ENCODE measurements at regions not wholly inside any gene's neighbourhood (a gene's known extent, or its start where the extent isn't known, plus 50 kb on each side); places are given as distances from the start of the nearest gene placed in this dataset.
"Not testable (repeated sequence)": the region's sequence is repeated elsewhere in the genome, so short reads cannot be mapped to it uniquely, and the experiment has no call there.

DNA sequence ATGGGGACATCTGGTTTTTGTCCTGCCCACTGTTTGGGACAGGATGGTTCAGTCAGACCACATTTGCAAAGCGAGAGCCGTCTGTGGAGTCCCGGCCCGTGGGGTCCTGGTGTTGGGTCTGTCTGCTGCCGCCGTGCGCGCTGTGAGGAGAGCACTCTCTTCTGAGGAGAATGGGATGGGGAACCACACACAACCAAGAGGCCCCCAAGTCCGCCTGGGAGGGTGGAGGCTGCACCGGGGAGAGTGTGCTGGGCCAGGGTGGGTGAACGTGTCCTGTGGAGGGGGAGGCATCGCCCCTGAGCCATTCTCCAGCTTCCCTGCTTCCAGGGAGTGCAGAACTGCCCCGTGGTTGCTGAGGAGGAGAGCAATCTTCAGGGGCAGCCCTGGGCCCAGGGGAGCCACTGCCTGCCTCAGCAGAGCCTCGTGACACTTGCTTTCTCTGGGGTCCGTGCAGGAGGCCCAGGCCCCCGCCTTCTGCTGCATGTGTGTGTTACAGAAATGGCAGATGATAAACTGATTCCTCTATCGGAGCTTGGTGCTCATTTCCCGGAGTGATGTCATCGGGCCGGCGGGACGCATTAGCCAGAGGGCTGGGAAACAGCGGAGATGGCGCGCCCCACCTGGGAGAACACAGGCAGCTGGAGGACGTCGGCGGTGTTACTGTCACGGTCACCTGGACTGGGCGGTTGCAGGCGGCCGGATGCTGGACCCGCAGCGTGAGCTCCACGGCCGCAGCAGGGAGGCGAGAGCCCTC, 173.4 kb downstream of the LAT start:
- not testable (repeated sequence) for DNase-seq

DNA sequence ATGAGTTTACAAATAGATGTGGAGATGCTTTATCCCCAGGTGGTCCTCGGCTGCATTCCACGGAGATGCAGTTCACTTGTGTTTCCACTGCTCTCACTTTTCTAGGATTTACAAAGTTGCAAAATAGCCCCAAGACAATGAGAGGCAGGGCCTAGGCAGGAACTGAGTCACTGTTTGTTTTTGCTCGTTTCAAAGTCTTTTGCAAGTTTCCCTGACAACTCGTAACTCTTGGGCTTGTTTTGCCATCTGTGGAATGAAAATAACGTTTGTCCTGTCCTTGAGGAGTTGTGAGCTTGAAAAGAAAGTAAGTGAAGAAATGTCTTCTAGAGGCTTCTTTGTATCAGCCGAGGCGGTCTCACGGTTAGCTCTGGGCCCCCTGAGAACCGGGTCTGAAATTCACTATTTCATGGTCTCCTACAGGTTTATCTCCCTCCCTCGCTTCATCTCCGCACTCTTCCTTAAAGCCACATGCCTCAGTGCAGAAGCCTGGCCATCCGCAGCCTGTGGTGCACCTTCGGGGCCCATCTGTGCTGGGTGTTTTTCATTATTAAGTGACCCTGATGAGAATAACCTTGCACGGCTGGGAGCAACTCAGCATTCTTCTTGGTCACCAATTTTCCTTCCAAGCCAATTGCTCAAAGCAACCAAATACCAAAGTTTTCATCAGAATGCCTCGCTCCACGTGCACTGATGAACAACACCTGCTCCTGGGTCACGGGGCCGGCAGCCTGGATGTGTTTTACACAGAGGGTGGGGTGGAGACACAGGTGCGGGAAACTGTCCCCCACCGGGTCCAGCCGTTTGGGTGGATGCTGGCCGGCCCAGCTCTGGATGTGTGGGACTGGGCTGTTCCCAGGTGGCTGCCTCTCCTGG, 172.4 kb downstream of the LAT start:
- DNase-seq = not testable (repeated sequence)

DNA sequence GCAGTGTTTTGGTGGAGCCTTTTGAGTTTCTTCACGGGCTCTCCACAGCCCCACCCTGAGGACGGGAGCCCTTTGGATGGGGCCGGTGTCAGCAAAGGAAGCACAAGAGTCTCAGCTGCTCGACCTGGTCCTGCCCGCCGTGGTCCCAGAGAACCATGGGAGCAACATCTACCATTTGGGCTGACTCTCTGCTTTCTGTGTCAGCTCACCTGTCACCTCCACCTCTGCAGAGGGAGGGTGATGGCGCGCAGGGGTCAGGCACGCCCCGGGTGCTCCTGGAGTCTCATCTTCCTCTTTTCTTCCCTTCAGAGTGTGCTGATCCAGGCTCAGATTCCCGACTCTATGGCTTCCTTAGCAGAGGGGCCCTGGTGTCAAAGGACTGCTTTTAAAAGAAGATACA, 171.7 kb downstream of the LAT start:
- no peak for DNase-seq

DNA sequence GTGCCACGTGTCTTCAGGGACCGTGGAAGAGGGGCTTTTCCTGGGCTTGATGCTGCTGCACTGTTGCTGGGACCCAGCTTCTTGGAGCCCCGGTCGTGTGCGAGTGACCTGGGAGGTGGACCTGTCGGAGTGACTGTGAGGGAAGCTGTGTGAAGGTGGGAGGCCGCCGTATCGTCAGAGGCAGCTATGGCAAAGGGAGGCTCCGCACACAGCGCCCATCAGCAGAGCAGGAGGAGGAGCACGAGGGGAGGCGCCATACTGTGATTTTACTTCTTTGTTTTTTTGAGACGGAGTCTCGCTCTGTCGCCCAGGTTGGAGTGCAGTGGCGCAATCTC, 171.0 kb downstream of the LAT start:
- not testable (repeated sequence) for DNase-seq

DNA sequence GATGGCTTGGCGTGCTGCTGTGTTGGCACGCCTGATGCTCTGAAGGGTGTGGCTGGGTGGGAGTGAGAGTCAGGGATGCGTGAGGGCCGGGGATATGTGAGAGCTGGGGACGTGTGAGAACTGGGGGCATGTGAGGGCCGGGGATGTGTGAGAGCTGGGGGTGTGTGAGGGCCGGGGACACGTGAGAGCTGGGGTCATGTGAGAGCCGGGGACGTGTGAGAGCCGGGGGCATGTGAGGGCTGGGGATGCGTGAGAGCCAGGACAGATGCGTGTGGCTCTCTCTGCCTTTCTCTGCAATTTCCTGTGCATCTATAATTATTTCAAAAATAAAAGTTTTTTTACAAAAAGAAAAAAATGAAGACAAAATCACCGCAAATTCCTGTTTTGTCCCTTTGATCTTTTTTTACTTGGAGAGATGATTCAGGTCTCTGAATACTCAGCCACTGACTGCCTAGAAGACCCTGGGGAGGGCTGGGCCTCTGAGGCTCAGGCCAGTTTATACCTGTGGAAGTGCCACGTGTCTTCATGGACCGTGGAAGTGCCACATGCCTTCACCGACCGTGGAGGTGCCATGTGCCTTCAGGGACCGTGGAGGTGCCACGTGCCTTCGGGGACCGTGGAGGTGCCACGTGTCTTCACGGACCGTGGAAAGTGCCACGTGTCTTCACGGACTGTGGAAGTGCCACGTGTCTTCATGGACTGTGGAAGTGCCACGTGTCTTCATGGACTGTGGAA, 170.4 kb downstream of the LAT start:
- not testable (repeated sequence) for DNase-seq

DNA sequence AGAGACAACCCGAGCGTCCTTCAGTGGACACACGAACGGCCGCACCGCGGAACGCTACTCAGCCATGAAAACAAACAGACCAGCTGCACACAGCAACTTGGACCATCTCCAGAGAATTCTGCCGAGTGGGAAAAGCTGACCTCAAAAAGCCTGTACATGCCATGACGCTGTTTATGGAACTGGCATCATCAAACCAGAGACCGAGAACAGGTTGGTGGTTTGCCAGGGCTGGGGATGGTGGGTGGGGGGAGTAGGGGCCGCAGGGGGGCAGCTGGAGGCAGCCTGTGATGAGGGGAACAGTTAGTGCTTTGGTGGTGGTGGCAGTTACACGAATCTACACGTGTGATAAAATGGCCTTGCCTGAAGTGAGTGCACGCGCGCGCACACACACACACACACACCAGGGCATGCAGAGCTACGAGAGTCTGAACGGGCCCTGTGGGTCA, 169.8 kb downstream of the LAT start:
- DNase-seq = no peak

DNA sequence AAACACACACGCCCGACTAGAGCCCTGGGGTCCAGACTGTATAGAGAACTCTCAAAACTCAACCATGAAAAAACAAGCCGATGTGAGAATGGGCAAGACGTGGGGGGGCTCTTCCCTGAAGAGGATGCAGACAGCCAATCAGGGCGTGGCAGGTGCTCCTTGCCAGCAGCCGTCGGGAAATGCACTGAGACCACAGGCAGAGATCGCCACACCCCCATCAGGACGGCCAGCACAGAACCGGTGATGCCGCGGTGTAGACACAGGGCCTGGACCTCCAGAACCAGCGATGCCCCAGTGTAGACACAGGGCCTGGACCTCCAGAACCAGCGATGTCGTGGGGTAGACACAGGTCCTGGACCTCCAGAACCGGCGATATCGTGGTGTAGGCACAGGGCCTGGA, 169.2 kb downstream of the LAT start:
- no peak for DNase-seq

DNA sequence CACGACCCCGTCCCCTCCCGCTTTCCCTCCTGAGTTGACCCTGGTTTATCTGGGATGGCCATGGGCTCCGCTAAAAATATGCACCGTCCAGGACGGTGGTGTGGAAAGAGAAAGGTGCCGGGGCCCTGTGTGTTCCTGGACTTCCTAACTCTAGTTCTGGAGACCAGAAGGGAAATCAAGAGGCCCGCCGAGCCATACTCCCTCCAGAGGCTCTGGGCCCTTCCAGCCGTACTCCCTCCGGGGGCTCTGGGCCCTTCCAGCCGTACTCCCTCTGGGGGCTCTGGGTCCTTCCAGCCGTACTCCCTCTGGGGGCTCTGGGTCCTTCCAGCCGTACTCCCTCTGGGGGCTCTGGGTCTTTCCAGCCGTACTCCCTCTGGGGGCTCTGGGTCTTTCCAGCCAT, 168.5 kb downstream of the LAT start:
- not testable (repeated sequence) for DNase-seq

DNA sequence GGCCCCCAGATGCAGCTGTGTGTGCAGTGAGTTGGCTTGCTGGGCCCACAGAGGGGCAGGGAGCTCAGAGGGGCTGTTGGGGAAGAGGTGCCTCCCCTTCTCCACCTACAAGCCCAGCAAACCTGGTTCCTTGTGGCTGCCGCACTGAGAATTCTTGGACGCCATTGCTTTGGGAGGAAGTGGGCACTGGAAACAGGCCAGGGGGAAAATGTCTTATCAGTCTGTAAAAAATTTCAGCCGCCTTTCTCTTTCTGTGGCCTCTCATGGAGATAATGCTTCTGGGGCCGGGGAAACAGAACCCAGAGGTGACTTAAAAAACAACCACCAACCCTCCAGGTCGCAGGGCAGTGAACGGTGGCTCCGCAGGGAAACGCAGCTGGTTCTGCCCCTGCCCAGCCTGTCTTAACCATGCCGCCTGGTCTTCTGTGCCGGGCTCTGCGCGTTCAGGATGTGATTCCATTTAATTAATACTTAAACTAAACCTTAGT, 167.7 kb downstream of the LAT start:
- DNase-seq = not testable (repeated sequence)

DNA sequence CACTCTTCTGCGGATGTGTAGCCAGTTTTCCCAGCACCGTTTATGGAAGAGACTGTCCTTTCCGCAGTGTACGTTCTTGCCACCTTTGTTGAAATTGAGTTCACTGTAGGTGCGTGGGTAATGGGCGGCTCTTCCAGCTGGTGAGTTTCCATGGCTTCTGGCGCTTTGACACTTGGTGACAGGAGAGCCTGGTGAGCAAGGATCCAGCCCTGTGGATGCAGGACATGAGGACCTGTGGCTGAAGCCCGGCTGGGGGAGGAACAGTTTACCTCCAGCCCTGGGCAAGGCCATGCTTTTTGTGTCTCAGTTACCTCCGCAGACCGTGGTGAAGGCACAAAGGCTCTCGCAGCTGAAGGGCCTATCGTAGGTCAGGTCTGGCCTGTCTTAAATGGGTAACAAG, 166.5 kb downstream of the LAT start:
- DNase-seq = no peak

DNA sequence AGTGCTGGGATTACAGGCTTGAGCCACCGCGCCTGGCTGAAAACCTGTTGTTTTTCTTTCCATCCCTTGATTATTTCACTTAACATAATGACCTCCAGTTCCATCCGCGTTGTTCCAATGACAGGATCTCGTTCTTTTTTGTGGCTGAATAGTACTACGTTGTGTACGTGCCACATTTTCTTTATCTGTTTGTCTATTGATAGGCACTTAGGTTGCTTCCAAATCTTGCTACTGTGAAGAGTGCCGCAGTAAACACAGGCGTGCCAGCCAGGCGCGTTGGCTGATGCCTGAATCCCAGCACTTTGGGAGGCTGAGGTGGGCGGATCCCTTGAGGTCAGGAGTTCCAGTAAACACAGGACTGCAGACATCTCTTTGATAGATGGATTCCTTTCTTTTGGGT, 165.1 kb downstream of the LAT start:
- not testable (repeated sequence) for DNase-seq

DNA sequence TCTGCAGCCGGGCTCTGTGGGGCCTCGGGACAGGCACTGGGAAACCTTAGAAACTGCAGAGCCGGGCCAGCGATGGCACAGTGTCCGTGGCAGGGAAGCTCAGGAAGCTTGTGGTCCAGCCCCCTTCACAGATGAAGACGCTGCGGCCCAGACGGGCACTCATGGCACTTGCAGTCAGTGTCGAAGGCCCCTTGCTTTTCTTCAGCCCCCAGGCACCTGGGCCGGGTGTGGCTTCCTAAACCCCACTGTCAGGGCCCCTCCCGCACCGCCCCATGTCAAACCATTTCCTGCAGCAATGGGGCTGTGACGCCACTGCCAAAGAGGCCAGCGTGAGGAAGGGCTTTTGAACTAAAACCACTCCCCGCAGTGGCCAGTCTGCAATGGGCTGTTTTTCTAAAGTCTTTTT, 164.0 kb downstream of the LAT start:
- no peak for DNase-seq

DNA sequence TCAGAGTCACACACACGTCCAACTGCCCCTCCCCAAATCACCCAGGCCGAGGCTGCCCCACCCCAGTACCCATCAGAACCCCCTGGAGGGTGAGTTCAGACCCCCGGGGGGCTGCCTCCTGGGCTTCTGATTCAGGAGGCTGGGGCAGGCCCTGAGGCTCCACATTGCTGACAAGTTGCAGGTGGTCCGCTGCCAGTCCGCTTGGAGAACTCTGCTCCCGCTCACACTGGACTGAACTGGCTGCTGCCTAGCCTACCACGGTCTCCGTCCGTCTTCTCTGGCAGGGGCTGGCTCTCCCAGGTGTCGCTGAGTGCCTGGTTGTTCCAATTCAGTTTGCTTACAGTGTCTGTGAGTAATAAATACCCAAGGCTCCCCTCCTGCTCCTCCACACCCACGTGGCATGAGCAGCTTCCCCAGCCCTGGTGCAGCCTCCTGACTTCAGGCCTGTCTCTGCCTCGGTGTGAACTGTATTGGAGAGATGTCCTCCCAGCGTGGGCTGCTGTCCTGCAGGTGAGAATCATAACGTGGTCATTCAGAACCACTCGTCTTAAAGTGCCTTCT, 163.4 kb downstream of the LAT start:
- DNase-seq = no peak

DNA sequence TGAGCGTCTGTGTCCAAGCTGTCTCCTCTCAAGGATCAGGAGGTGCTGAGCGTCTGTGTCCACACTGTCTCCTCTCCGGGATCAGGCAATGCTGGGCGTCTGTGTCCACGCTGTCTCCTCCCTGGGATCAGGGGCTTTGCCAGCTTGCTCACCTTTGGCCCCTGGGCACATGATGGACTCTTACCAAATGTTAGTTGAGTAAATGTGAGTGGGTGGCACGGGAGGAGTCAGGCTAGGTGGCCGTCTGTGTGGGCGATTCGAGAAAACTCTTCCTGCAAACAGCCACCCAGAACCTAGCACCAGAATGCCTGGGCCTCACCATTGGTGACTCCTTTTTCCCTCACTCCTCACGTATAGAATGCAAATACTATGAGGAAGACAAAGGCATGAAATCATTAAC, 162.9 kb downstream of the LAT start:
- not testable (repeated sequence) for DNase-seq

DNA sequence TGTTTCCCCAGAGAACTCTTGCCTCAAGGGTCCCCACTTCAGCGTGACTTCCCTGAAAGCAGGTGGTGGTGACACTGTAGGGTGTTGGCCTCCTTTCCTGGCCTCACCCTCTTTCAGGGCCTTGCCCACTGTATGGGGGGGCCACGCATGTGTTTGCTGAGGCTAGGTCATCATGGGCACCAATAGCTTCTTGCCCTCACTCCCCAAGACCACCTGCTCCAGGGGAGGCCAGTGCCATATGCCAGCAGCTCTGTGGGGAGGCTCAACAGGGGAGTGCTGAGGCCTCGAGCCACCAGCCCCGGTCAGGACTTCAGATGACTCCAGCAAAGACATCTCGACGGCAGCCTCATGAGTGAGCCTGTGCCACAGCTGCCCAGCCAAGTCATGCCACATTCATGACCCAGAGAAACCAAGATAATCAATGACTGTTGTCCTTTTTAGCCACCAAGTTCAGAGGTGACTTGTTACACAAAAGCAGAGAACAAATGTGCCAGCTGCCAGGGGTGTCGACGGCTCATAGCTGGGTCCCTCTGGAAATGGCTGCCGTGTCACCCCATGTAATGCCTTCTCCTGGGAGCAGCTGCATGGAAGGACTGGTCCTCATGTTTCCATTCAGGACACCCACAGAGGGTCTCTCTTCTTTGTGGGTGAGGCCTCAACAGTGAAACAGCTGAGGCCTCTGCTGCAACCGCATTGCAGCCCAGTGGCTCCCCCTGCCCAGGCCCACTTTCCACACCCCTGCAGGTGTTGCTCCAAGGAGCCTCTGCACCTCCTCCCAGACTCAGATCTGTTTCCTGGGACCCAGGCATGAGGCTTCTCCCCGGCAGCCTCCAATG, 162.2 kb downstream of the LAT start:
- not testable (repeated sequence) for DNase-seq

DNA sequence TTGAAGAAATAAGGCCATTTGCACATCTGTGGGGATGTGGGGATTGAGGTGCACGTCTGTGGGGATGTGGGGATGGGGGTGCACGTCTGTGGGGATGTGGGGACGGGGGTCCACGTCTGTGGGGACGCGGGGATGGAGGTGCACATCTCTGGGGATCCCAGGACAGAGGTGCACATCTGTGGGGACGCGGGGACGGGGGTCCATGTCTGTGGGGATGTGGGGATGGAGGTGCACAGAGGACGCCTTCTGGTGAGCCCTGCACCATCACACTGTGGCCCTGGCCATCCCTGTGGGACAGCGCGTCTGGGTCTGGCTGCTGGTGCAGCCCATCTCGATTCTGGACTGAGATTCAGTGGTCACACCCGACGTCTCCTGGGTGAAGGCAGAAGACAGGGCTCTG, 161.4 kb downstream of the LAT start:
- DNase-seq = no peak

DNA sequence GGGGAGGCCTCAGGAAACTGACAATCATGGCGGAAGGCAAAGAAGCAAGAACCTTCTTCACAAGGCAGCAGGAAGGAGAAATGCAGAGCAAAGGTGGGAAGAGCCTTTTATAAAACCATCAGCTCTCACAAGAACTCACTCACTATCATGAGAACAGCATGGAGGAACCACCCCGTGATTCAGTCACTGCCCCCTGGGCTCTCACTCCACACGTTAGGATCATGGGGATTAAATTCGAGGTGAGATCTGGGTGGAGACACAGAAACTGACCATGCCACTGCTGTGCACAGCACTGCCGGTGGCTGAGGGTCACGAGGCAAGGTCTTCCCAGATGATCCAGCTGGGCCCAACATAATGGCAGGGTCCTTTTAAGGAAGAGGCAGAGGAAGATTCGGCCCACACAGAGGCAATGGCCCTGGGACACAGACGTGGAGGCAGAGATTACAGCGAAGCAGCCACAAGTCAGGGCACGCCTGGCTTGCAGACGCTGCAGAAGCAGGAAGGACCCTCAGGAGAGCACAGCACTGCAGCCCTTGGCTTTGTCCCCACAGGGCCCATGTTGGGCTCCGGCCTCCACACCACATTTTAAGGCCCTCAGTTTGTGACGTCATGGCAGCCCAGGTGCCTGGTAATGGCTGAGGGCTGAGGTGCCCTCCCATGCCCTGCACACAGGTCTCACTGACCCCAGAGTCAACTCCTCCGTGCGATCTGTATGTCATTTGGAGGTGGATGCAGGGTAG, 160.8 kb downstream of the LAT start:
- DNase-seq = not testable (repeated sequence)

DNA sequence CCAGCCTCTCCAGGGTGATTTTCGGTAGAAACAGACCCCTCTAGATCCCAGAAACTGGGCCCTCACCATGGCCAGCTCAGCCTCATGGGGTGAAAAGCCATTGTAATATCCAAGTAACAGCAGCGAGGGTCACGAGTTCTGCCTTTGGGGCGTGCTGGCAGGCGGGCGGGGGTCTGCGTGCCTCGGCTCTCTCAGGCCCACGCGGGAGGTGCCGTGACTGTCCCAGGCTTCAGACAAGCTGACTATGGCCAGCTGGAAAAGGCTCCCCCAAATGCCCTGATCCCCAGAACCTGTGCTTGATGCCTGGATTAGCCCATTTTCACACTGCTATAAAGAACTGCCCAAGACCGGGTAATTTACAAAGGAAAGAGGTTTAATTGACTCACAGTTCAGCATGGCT, 160.2 kb downstream of the LAT start:
- DNase-seq = not testable (repeated sequence)

DNA sequence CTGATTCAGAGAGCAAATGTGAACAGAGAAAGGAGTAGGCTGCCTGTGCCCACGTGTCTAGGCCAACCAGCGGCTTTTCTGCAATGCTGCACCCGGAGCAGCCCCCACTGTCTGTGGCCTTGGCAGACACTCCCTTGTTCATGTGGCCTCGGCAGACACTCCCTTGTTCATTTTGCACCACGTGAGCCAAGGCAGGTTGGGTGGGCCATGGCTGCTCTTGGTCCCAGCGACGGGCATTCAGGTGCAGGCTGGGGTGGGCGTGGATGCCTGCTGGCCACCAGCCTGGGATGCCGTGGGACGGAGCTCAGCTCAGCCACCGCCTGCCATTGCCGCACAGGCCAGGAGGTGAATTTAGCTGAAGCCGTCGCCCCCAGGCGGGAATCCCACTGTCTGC, 159.8 kb downstream of the LAT start:
- not testable (repeated sequence) for DNase-seq

DNA sequence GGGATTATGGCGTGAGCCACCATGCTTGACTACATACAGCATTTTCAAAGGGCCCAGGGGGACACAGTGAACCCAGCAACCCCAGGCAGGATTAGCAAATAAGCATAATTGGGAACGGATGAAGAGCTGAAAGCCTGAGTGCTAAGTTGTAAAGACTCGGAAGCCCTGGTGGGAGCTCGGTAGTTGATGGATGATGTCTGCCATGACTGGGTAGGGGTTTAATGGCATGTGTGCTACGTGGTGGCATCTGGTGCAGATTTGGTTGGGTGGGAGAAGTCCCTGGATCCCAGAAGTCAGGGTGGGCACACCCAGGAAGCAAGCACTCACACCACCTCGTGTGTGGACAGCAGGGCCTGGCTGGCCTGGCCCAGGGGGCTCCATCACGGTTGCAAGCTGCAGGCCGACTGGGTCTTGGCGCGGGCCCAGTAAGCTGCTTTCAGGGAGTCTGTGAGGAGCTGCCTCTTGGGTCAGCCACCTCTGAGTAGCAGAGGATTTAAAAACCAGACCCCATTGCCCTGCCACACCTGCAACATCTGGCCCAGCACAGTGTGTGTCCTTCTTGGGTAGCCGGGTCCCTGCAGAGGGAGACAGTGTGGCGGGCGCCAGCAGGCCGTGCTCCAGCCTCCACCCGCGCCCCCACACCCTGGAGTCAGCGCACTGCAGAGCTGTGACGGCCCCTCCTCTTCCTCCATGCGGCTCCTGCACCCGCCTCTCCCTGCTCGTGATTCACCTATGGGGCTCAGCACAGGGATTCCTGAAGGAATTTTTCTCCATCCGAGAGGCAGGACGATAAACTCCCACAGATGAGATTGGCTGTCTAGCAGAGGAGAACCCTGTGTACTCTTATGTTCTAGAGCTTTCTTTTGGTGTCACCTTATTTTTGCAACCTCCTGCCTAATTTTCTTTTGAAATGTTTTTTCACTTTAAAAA, 159.2 kb downstream of the LAT start:
- DNase-seq = not testable (repeated sequence)

Data from cerebellar nuclear complex (tissue), 1 donor.